Skin epidermis (tissue), 12 donors: ENCODE measurements at regions not wholly inside any gene's neighbourhood (a gene's known extent, or its start where the extent isn't known, plus 50 kb on each side); places are given as distances from the start of the nearest gene placed in this dataset.
"Not testable (repeated sequence)": the region's sequence is repeated elsewhere in the genome, so short reads cannot be mapped to it uniquely, and the experiment has no call there.

ENCODE experiments used
- H3K27ac ChIP-seq, 21 experiments: fragments of 200-600 bp; sonication (generic) in 11 of 21; one replicate each; pipeline ENCODE4 v1.5.0; 2020; ENCODE audit warnings: mild to moderate bottlenecking in 3 of 21, inconsistent platforms in 2 of 21, moderate library complexity in 2 of 21
- H3K4me3 ChIP-seq, 7 experiments: fragments of 200-600 bp; sonication (generic) in 2 of 7; one replicate each; pipeline ENCODE4 v1.5.0; 2020; ENCODE audit warnings: inconsistent platforms in 2 of 7, mild to moderate bottlenecking in 2 of 7, moderate library complexity in 1 of 7

DNA sequence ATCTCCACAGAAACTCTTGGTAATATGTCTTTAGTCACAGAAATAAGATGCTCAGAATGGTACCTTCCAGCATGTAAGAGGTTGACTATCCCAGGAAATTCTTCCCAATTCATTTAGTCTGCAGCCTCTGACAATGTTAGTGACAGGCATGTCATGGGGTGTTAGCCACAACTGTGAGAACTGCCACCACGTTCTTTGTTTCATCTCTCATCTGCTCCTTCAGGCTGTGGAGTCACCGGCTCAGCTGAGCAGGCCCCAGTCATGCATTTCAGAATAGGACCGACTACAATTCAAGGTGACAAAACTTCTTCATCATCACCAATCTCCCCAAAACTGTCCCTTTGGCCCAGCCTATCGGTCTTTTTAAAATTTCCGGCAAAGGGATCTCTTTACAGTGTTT is 167.5 kb downstream of the AKAIN1 start:
- Histone ChIP-seq H3K4me3 (no peak overlapping the region), H3K27ac (no peak overlapping the region)

DNA sequence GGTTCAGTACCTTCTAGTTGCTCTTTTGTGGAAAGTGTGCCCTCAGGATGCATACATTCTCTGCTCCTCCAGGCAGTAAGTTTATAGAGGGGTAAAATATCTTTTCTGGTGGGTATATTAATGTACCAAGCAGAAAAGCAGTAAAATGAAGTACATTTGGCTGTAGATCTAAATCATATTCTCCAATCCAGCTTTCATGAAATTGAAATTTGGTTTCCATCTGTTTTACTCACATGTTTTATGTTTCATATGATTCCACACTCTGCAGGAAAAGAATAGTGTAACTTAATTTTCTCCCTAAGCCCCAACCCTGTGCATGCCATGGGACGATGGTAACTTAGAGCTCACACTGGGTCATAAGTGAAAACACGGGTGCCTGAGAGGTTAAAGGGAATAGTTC is 172.3 kb downstream of the AKAIN1 start:
- no peak overlapping the region for H3K4me3 ChIP-seq
- no peak overlapping the region for H3K27ac ChIP-seq

DNA sequence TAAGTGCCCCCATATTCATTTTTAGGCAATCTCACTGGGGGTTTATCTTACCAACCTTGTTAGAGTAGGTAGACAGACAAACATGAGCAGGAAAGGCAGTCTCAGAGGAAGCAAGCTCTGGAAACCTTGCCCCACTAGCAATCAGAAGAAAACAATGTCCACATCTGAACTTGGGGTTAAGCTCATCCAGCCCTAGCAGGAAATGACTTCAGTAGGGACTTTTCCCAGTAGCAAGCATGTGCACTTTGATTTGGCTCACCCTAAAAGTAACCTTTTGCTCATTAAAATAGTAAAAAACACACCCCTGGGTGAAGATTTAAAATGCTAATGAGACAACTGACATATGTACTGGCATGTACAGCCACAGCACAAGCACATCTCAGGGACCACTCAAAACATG is 175.5 kb downstream of the AKAIN1 start:
- Histone ChIP-seq H3K27ac (no peak overlapping the region), H3K4me3 (no peak overlapping the region)

DNA sequence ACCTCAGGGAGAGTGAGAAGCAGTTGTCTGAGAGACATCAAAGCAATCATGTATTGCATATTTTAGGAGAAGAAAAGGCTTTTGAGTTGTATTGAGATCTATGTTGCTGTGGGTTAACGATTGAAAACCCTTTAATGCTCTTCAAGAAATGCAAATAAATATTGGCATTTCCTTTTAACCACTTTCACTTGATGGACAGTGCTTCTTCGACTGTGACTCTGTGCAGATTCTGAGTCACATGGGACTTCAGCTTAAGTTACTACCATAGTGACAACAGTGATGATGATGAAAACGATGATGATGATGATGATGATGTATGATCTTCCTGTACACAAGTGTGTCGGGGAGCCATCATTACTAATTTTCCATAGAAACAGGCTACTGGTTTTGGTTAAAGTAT is 181.8 kb downstream of the AKAIN1 start:
- Histone ChIP-seq H3K4me3 (no peak overlapping the region), H3K27ac (no peak overlapping the region)

DNA sequence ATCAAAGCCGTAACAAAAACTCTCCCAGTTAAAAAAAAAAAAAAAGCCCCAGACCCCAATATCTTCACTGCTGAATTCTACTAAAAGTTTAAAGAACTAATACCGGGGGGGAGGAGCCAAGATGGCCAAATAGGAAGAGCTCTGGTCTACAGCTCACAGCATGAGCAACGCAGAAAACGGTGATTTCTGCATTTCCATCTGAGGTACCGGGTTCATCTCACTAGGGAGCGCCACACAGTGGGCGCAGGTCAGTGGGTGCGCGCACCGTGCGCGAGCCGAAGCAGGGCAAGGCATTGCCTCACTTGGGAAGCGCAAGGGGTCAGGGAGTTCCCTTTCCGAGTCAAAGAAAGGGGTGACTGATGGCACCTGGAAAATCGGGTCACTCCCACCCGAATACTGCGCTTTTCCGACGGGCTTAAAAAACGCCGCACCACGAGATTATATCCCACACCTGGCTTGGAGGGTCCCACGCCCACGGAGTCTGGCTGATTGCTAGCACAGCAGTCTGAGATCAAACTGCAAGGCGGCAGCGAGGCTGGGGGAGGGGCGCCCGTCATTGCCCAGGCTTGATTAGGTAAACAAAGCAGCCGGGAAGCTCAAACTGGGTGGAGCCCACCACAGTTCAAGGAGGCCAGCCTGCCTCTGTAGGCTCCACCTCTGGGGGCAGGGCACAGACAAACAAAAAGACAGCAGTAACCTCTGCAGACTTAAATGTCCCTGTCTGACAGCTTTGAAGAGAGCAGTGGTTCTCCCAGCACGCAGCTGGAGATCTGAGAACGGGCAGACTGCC is 192.8 kb downstream of the AKAIN1 start:
- H3K27ac ChIP-seq = not testable (repeated sequence)
- H3K4me3 ChIP-seq = peak overlapping the region in 3 of 7 experiments; percentile 7 to 33 (median 30)

DNA sequence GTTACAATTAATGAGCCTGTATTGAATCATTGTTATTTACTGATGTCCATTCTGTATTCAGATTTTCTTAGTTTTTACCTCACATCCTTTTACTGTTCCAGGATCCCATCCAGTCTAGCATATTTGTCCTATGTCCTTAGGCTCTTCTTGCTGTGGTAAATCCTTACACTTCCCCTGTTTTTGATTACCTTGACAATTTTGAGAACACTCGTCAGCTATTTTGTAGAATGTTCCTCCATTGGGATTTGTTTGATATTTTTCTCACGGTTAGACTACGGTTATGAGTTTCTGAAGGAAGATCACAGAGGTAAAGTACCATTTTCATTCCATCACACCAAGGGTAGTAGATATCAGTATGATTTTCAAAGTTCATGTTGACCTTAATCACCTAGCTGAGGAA is 202.3 kb downstream of the AKAIN1 start:
- Histone ChIP-seq H3K4me3 (no peak overlapping the region), H3K27ac (no peak overlapping the region)

DNA sequence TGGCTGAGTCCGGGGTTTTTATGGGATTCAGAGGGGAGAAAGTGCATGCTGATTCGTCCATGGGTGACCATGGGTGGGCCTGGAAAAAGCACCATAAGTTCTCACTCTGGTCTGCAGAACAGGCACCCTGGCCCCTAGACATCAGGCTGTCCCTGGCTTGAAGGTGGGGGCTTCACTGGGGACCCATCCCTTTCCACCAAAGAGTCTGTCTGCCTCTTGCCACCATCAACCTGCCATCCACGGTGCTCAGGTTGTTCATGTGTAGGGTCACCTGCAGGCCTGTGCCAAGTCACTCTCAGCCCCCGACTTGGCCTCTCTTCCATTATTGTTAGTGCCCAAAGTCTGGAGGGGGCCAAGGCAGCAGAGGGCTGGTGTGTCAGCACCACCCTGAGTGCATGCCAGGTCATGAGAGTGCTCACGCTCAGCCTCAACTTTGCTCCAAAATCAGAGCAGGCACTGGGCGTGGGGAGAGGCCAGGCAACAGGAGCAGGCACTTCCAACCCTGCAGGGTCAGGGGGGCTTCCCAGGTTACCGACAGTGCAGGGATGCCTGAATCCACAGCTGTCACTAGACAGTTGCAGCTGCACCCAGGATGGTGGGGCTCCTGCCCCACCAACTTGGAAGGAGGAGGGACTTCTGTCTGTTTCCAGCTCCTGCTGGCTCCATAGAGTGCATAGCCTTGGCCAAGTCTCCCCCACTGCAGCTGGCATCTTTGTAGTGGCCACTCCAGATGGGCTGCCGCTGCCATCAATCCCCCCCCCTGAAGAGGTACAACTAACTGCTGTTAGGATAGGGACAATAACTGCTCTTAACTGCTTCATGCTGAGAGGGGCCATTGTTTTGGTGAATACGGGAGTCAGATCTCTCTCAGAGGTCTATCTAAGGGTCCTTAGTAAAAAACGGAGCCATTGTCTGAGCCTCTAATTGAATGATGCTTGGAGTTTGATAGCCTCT is 209.3 kb downstream of the AKAIN1 start:
- no peak overlapping the region for H3K27ac ChIP-seq
- H3K4me3 ChIP-seq = no peak overlapping the region

DNA sequence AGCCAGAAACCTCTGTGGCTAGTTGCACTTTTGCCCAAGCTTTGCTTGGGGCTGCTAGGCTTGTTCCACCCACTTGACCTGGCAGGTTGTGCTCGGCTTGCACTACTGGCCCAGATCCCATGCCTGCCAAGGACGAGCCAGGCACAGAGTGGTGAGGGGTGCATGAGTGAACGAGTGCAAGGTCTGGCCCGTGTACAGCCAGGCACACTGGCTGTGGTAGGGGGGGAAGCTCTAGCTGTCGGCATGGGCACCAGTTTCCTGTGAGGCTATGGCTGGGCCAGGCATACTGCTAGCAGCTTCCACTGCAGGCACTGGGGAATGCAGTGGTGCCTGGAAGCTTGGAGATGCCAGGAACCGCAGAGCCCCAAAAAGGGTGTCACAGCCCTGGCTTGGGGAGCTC is 210.4 kb downstream of the AKAIN1 start:
- no peak overlapping the region for H3K4me3 ChIP-seq
- no peak overlapping the region for H3K27ac ChIP-seq

DNA sequence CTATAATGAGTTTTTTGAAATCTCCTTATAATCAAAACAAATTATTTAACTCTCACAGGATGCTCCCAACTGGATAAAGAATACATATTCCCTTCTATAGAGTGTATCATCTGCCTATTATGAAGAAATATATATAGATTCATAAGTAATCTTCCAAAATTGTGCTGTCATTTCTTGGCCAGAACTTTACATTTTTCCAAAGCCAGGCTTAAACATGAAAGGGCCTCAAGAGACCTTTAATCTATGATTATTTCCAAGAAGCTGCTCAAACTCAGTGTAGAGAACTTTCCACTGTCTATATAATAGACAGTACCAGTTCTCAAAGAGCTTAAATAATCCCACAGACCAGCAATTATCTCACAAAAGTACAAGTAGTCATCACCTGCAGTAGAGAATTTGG is 211.0 kb downstream of the AKAIN1 start:
- no peak overlapping the region for H3K4me3 ChIP-seq
- H3K27ac ChIP-seq = no peak overlapping the region

DNA sequence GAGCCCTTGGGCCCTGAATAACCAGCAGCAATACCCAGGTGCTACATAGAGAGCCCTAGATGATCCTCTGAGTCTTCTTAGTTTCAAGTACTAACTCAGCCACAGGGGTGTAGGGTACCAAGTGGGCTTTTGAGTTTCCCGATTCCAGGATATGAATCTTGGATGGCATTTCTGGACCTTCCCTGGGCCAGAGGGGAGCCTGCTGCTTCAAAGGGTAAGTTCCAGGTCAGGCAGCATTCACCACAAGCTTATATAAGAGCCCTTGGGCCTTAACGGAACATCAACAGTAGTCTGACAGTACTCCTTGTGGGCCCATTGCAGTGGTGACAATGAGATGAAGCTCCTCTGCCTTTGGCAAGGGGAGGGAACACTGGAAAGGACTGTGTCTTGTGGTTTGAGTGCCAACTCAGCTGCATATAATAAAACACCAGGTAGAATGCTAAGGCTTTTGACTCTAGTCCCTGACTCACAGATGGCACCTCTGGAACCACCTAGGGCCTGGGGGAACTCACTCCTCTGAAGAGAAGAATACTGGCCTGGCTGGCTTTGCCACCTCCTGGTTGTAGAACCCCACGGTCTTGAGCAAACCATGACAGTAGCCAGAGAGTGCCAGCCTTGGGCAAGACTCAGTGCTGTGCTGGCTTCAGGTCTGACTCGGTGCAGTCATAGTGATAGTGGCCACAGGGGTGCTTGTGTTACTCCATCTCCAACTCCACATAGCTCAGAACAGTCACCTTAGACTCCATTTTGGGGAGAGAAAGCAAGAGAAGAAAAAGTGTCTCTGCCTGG is 235.7 kb downstream of the AKAIN1 start:
- no peak overlapping the region for H3K4me3 ChIP-seq
- H3K27ac ChIP-seq = no peak overlapping the region

DNA sequence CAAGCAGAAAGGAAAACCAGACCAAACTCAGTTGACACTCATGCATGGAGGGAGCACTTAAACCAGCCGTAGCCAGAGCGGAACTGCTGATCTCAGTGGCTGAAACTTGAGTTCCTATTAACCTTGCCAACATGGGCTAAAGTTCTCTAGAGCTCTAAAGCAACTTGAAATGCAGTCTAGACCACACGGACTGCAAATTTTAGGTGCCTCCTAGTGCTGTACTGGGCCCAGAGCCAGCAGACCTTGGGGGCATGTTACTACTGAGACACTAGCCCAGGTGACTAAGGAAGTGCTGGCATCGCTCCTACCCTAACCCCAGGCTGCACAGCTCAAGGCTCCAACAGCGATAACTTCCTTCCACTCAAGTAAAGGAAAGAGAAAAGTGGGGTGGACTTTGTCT is 236.5 kb downstream of the AKAIN1 start:
- H3K4me3 ChIP-seq = no peak overlapping the region
- no peak overlapping the region for H3K27ac ChIP-seq

DNA sequence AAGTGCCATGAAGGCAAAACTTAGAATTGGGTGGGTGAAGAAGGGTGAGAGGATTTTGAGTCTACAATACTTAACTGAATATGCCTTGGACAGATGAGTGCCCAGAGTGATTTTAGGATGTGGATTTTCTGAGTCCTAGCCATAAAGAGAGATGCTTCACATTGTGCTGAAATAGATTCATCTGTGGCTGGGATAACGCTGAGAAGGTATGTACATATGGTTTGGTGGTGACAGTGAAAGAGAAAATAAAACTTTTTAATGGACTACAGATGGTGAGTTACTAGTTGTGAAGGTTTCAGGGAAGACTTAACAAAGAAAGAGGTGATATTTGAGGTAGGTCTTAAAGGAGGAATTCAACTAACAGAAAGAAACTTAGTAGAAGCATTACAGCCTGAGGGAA is 265.8 kb downstream of the AKAIN1 start:
- Histone ChIP-seq H3K4me3 (no peak overlapping the region), H3K27ac (no peak overlapping the region)

DNA sequence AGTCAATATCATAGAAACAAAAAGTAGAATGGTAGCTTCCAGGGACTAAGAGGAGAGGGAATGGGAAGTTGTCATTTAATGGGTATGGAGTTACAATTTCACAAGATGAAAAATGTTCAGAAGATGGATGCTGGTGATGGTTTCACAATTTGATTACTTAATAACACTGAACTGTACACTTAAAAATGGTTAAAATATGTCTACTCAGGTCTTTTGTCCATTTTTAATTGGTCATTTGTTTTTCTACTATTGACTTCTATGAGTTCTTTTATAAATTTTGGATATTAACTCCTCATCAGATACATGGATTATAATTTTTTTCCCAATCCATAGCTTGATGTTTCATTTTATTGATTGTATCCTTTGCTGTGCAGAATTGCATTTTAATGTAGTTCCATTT is 275.5 kb downstream of the AKAIN1 start:
- H3K27ac ChIP-seq = no peak overlapping the region
- H3K4me3 ChIP-seq = no peak overlapping the region

DNA sequence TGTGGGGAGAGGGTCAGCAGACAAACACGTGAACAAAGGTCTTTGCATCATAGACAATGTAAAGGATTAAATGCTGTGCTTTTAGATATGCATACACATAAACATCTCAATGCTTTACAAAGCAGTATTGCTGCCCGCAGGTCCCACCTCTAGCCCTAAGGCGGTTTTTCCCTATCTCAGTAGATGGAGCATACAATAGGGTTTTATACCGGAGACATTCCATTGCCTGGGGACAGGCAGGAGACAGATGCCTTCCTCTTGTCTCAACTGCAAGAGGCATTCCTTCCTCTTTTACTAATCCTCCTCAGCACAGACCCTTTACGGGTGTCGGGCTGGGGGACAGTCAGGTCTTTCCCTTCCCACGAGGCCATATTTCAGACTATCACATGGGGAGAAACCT is 279.5 kb downstream of the AKAIN1 start:
- not testable (repeated sequence) for H3K4me3 ChIP-seq, H3K27ac ChIP-seq

DNA sequence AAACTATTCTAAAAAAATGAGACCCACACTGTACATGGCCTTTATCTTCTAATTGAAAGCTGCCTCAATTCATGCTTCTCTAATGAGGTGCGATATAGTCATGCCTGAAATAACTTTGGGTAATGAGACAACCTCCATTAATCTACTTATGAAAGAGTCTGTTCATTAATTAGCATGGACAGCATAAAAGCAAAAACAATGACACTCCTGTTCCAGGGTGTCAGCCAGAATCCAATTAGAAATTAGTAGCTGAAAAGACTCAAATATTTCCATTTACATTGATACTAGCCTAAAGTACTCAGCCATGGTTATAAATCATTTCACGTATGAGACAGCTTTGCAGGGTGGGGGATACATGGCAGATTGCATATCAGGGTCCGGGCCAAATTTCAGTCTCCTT is 288.7 kb downstream of the AKAIN1 start:
- H3K27ac ChIP-seq = no peak overlapping the region
- no peak overlapping the region for H3K4me3 ChIP-seq

DNA sequence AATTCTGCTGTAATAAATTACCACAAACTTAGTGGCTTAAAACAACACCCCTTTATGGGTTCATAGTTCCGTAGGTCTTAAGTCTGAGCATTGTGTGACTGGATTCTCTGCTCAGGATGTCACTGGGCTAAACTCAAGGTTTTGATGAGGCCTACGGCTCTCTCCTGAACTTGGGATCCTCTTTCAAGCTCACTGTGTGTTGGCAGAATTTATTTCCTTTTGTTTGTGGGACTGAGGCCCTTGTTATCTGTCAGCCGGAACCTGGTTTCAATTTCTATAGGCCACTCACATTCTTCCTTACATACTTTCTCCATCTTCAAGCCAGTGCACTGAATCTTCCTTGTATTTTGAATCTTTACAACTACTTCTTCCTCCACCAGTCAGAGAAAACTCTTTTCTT is 290.2 kb downstream of the AKAIN1 start:
- Histone ChIP-seq H3K4me3 (no peak overlapping the region), H3K27ac (no peak overlapping the region)

DNA sequence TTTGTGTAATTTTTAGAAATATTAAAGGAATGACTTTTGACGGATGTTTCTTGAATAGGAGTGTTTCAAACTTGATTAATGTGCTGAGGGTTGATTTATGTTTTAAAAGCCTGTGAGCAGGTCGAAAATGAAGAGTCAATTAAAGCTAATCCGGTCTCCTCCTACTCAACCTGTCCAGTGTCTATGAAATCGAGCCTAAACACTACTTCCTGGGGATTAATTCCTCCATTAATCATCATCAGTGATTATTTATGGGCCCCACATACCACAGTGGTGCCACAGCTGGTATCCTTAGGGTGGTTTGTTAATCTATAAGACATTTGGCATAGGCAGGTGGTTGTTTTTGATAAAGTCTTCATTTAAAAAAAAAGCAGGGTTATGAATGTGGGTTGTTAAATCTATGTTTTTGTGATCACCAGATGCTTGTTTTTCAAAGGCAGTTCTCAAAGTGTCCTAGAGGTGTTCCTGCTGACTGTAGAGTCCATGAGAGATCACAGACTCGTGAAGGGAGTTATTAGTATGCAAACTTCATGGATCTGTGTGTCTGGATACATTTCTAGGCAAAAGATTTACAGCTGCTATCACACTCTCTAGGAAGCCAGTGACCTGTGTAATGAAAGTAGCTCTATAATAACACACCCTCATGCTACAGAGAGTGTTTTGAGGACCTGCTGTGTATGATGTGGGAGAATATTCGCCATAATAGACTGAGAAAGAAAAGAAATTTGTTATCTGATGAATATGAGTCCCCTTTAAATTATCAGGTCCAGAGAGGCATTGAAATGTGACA is 308.6 kb downstream of the AKAIN1 start:
- Histone ChIP-seq H3K4me3 (no peak overlapping the region), H3K27ac (no peak overlapping the region)

DNA sequence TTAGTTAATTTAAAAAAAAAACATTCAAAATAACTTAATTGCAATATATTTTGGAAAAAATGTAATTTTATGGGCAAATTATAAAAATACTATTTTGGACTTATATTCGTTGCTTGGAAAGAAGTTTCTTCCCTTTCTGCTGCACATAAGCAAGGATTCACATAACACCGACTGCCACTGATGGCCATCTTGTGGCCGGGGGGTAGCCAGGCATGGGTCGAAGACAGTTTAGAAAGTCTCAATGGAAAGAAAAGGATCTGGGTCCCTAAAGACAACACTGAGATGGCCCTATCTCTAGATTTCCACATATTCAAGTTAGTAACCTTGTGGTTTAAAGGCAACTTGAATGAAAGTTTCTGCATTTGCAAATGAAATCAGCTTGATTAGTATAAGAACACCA is 318.6 kb downstream of the AKAIN1 start:
- Histone ChIP-seq H3K27ac (no peak overlapping the region), H3K4me3 (no peak overlapping the region)

DNA sequence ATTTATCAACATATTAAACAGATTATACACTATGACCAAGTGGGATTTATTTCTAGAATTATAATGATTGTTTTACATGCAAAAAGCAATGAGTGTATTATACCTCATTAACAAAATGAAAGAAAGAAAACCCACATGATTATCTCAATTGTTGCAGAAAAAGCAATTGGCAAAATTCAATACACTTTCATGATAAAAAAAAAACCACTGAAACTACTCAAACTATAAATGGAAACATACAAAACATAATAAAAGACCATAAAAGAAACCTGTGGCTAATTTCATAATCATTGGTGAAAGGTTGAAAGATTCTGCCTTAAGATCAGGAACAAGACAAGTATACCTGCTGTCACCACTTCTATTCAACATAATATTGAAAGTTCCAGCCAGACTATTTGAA is 325.9 kb downstream of the AKAIN1 start:
- H3K27ac ChIP-seq = no peak overlapping the region

More for the DNA sequence above, 325.9 kb downstream of the AKAIN1 start:
- H3K4me3 ChIP-seq = no peak overlapping the region
